Esophagus squamous epithelium (tissue), 4 donors: ENCODE measurements at regions not wholly inside any gene's neighbourhood (a gene's known extent, or its start where the extent isn't known, plus 50 kb on each side); places are given as distances from the start of the nearest gene placed in this dataset.

Experiments used
- CTCF ChIP-seq, 6 experiments: fragments of 450-650 bp in 4 of 6; fragments of 200-600 bp in 2 of 6; sonication (generic) in 2 of 6; IDR thresholded peaks; one replicate each; pipeline ENCODE4 v1.5.1; 2016 to 2019; ENCODE audit warnings: antibody characterized with exemption in 6 of 6, mild to moderate bottlenecking in 4 of 6, moderate library complexity in 4 of 6
- POLR2A ChIP-seq, 4 donors: fragments of 450-650 bp; IDR thresholded peaks; one replicate each; pipeline ENCODE4 v1.6.1; 2017; ENCODE audit warnings: antibody characterized with exemption in 4 of 4, mild to moderate bottlenecking in 4 of 4, moderate library complexity in 3 of 4

GRCh38 chr16:55039931-55040330 lies 109.3 kb downstream of the IRX5 start:
- TF ChIP-seq CTCF (IDR thresholded peaks at IDR 0.05) = no peak
- no peak for TF ChIP-seq POLR2A (IDR thresholded peaks at IDR 0.05)
